ENCODE measurements at regions not wholly inside any gene's neighbourhood (a gene's known extent, or its start where the extent isn't known, plus 50 kb on each side); places are given as distances from the start of the nearest gene placed in this dataset.

GRCh38 chr3:41026394-41027177 is 172.7 kb upstream of the CTNNB1 start:
- Mint-ChIP-seq H3K36me3 (ENCODE audit: insufficient read depth) (no peaks in the 10 kb centered on the region), H3K27ac (no peak overlapping the region)
- no peak for DNase-seq (ENCODE audit: low spot score, unreplicated experiment)

GRCh38 chr3:41029356-41029755 is 169.9 kb upstream of the CTNNB1 start:
- Mint-ChIP-seq H3K4me3 (ENCODE audit: low read depth) (no peak overlapping the region), H3K9me3 (ENCODE audit: low read depth) (no peaks in the 10 kb centered on the region), H3K27ac (no peak overlapping the region), H3K27me3 (no peaks in the 10 kb centered on the region), H3K36me3 (ENCODE audit: insufficient read depth) (no peaks in the 10 kb centered on the region), H3K4me1 (ENCODE audit: low read depth) (no peaks in the 10 kb centered on the region)
- no peak for TF ChIP-seq CTCF (IDR thresholded peaks at IDR 0.05; ENCODE audit: unreplicated experiment)
- no peak for DNase-seq (ENCODE audit: low spot score, unreplicated experiment)

More at GRCh38 chr3:41026394-41027177, 172.7 kb upstream of the CTNNB1 start:
- Mint-ChIP-seq H3K4me1 (ENCODE audit: low read depth) (peaks cover 5% of the 10 kb centered on the region), H3K27me3 (no peaks in the 10 kb centered on the region), H3K4me3 (ENCODE audit: low read depth) (no peak overlapping the region), H3K9me3 (ENCODE audit: low read depth) (no peaks in the 10 kb centered on the region)
- TF ChIP-seq CTCF (IDR thresholded peaks at IDR 0.05; ENCODE audit: unreplicated experiment): no peak

DNA sequence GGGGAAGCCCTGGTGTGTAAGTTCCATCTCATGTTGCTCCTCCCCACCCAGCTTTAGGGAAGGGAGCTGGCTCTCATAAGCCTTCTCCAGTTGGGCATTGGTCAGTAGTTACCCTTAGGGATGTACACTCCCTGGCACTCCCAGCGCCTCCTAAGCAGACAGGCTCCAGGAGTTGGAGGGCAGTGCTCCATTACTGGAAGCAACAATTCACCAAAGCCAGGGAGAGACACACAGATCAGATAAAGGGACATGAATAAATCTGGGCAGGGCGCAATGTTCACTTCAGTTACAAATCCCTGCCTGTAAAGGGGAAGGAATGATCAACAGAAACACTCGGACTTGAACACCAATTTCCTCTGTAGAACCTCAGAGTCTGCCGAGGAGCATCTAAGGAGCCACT is 169.1 kb upstream of the CTNNB1 start:
- Mint-ChIP-seq H3K9me3 (ENCODE audit: low read depth) (no peaks in the 10 kb centered on the region), H3K27me3 (no peaks in the 10 kb centered on the region), H3K27ac (no peak overlapping the region), H3K36me3 (ENCODE audit: insufficient read depth) (no peaks in the 10 kb centered on the region), H3K4me1 (ENCODE audit: low read depth) (no peaks in the 10 kb centered on the region), H3K4me3 (ENCODE audit: low read depth) (no peak overlapping the region)
- TF ChIP-seq CTCF (IDR thresholded peaks at IDR 0.05; ENCODE audit: unreplicated experiment): no peak
- DNase-seq (ENCODE audit: low spot score, unreplicated experiment): no peak

DNA sequence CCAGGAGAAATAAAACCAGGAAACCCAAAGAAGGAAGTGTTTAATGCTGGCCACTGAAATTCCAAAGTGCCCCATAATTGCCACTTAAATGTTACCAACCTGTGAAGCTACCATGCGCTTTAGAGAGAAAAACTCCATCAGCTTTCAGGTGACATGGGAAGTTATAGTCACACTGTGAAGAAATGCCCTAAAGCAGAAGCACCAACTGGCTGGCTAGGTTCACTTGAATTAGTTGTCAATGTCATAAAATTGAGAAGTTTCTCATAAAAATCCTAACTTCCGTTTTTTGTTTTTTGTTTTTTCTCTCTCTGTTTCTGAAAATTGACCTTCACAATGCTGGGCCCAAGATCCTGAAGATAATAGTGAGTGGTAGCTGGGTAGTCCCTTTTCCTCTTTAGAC is 167.9 kb upstream of the CTNNB1 start:
- Mint-ChIP-seq H3K4me1 (ENCODE audit: low read depth) (no peaks in the 10 kb centered on the region), H3K4me3 (ENCODE audit: low read depth) (no peak overlapping the region)

GRCh38 chr3:41033956-41034519 is 165.3 kb upstream of the CTNNB1 start:
- H3K4me3 Mint-ChIP-seq (ENCODE audit: low read depth): no peak overlapping the region
- no peaks in the 10 kb centered on the region for H3K27me3 Mint-ChIP-seq
- H3K9me3 Mint-ChIP-seq (ENCODE audit: low read depth): no peaks in the 10 kb centered on the region
- no peak for DNase-seq (ENCODE audit: low spot score, unreplicated experiment)
- H3K36me3 Mint-ChIP-seq (ENCODE audit: insufficient read depth): no peaks in the 10 kb centered on the region
- no peak for TF ChIP-seq CTCF (IDR thresholded peaks at IDR 0.05; ENCODE audit: unreplicated experiment)
- no peaks in the 10 kb centered on the region for H3K4me1 Mint-ChIP-seq (ENCODE audit: low read depth)
- H3K27ac Mint-ChIP-seq: no peak overlapping the region

More for the DNA sequence above, 167.9 kb upstream of the CTNNB1 start:
- Mint-ChIP-seq H3K9me3 (ENCODE audit: low read depth) (no peaks in the 10 kb centered on the region), H3K27me3 (no peaks in the 10 kb centered on the region), H3K27ac (no peak overlapping the region), H3K36me3 (ENCODE audit: insufficient read depth) (no peaks in the 10 kb centered on the region)
- DNase-seq (ENCODE audit: low spot score, unreplicated experiment): no peak
- no peak for TF ChIP-seq CTCF (IDR thresholded peaks at IDR 0.05; ENCODE audit: unreplicated experiment)

Measured in progenitor cell of endocrine pancreas (in vitro differentiated cells).